GM18499 (cell line): ENCODE measurements at regions not wholly inside any gene's neighbourhood (a gene's known extent, or its start where the extent isn't known, plus 50 kb on each side); places are given as distances from the start of the nearest gene placed in this dataset.

Experiments used
- ATAC-seq: cut with Tn5 transposase; IDR thresholded peaks from one replicate; pipeline ENCODE4 v1.9.1; 2021; ENCODE audit warnings: moderate number of reproducible peaks; ENCODE audit not compliant: insufficient read depth, unreplicated experiment

GRCh38 chr7:84693483-84693882, 493.4 kb downstream of the SEMA3D start:
- ATAC-seq, result no peak

GRCh38 chr7:84688671-84689070, 494.1 kb upstream of the SEMA3A start:
- ATAC-seq, result no peak

- ATAC-seq, result no peak
Measured at GRCh38 chr7:84686373-84686772, 491.8 kb upstream of the SEMA3A start.

- no peak for ATAC-seq
Measured at GRCh38 chr7:84684836-84685480, 490.4 kb upstream of the SEMA3A start.

GRCh38 chr7:84682543-84682942, 488.0 kb upstream of the SEMA3A start:
- no peak for ATAC-seq

GRCh38 chr7:84678841-84679240, 484.3 kb upstream of the SEMA3A start:
- no peak for ATAC-seq

GRCh38 chr7:84677117-84677732, 482.6 kb upstream of the SEMA3A start:
- ATAC-seq, result no peak

GRCh38 chr7:84675633-84676034, 481.0 kb upstream of the SEMA3A start:
- ATAC-seq, result no peak

- ATAC-seq, result no peak
Measured at GRCh38 chr7:84674236-84674913, 479.8 kb upstream of the SEMA3A start.

GRCh38 chr7:84669177-84669732, 474.7 kb upstream of the SEMA3A start:
- ATAC-seq, result no peak

GRCh38 chr7:84668116-84668515, 473.5 kb upstream of the SEMA3A start:
- no peak for ATAC-seq

- no peak for ATAC-seq
Measured at GRCh38 chr7:84666651-84667050, 472.1 kb upstream of the SEMA3A start.

- ATAC-seq, result no peak
Measured at GRCh38 chr7:84665339-84665738, 470.8 kb upstream of the SEMA3A start.

- no peak for ATAC-seq
Measured at GRCh38 chr7:84664626-84665025, 470.0 kb upstream of the SEMA3A start.

- ATAC-seq, result no peak
Measured at GRCh38 chr7:84663224-84663623, 468.6 kb upstream of the SEMA3A start.

- ATAC-seq, result no peak
Measured at GRCh38 chr7:84658286-84658685, 463.7 kb upstream of the SEMA3A start.

GRCh38 chr7:84654273-84654672, 459.7 kb upstream of the SEMA3A start:
- no peak for ATAC-seq

- no peak for ATAC-seq
Measured at GRCh38 chr7:84651876-84652275, 457.3 kb upstream of the SEMA3A start.

GRCh38 chr7:84647797-84648757, 453.5 kb upstream of the SEMA3A start:
- no peak for ATAC-seq

- ATAC-seq, result no peak
Measured at GRCh38 chr7:84642611-84643010, 448.0 kb upstream of the SEMA3A start.
